Myocyte (in vitro differentiated cells): ENCODE measurements at regions not wholly inside any gene's neighbourhood (a gene's known extent, or its start where the extent isn't known, plus 50 kb on each side); places are given as distances from the start of the nearest gene placed in this dataset.

Experiments used
- DNase-seq: peaks from one replicate; pipeline ENCODE4 v3.0.0-alpha.2; 2012; ENCODE audit warnings: low read depth

DNA sequence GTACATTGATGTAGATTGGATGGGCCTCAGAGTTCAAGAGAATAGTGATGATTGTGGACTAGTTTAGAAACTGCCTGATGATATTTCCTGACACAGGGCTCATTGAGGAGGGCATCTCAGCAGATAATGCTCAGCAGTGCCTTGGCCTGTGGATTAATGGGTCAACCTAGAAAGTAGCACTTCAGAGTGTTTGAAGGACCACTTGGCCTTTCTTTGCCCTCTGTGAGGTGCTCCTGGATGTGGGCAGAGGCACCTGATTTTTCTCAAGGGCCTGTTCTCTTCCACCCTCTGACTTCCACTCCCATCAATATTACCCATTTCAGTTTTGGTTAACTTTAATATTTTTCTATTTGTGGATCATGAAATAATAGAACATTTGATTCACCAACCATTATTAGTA is 270.6 kb upstream of the BMP2 start:
- DNase-seq: no peak

DNA sequence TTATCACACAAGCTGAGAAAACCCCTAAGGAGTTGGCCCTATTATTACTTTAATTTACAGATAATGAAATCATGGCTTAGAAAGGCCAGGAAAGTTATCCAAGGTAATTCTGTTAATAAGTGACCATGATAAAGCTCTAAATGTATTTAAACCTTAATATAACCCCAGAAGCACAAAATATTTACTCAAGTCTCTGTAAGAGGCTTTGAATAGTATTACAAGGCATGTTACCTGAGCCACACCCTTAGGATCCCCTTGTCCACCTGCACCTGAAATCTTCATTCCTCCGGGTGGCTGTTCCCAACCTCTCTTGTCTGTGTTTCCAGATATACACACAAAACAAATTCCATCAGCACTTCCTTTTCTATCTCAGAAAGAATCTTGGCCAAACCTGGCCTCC is 271.6 kb upstream of the BMP2 start:
- DNase-seq: no peak

DNA sequence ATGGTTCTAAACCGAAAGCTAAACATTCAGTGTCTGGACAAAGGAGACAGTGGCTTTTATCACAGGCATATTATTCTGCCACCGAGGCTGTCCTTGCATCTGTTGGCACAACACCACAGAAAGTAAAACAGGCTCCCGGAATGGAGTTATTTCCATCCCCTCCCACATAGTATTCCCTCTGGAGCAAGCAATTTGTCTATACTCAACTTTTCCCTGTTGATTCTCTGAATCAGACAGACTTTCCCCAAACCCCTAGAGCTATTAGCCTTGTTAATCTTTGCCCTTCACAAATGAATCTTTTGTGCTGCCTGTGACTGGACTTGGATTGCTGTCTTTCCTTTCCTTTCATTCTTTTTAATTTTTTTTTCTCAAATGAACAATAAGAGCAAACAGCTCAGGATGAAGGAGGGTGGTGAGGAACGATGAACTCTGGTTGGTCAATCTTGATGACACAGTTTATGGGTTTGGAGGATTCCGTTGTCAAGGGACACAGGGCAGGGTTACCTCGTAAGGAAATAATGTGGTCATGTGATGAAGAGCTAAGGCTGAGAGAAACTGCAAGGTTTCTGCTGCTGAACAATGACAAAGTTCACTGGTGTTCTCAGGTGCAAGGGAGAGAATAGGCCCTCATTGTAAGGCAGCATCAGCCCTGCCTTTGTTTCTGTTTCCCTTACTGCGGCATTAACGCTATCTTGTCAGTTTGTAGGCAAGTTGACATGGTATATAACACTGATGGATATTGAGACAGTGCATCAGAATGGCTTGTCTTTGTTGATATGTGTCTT is 275.0 kb upstream of the BMP2 start:
- no peak for DNase-seq

DNA sequence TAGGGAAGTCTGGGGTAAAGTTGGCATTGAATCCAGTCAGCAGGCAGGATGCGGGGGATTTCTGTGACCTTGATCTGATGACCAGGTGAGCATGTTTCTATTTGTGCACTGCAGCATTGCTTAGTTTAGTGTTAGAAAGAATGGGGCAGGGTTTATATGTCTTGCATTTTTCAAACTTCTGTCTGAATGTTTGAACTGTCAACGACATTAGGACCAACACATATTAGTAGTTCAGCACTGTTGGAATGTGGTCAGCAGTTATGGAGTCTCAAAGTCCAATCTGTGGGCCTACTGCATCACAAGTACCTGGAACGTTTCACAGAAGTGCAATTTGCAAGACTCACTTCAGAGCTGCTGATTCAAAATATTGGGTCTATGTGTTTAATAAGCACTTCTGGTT is 276.6 kb upstream of the BMP2 start:
- no peak for DNase-seq

DNA sequence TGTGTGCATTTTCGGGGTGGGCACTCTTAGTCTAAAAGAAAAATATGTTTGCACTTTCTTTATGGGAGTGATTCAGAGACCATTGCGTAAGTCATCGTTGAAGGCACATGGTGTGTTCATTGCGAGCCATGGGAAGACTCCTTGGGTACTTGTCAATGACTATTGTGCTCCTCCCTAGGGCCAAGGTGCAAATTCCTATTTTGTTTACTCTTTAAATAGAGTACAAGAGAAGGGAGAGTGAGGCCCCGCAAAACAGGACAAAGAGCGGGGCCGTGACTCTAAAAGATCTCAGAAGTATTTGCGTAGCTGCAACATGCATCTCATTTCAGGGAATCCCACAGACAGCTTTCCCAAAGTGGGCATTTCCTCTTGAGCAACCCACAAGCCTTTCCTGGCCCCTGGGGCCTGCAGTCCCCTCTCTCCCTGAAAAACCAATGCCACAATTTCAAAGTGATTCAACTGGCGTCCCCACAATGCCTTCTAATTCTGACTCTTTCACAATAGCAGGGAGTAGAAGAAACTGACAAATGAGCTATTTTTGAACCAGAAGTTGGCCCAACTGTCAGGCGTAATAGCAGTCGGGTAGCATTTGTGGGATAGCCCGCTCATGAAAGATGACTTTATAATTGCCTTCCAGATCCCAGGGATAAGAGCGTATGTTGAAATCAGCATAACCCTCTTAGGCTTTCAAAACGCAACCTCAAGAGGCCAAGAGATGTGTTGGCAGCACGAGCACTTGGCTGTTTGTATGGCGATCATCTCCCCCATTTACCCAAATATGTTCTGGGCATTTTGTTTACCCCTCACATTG is 277.9 kb upstream of the BMP2 start:
- peak; percentile 3 for DNase-seq

- no peak for DNase-seq
Observed at GRCh38 chr20:6485351-6485750, 282.1 kb upstream of the BMP2 start.

- no peak for DNase-seq
Observed at GRCh38 chr20:6483727-6484126, 283.8 kb upstream of the BMP2 start.

- no peak for DNase-seq
Observed at GRCh38 chr20:6482486-6482885, 285.0 kb upstream of the BMP2 start.

DNA sequence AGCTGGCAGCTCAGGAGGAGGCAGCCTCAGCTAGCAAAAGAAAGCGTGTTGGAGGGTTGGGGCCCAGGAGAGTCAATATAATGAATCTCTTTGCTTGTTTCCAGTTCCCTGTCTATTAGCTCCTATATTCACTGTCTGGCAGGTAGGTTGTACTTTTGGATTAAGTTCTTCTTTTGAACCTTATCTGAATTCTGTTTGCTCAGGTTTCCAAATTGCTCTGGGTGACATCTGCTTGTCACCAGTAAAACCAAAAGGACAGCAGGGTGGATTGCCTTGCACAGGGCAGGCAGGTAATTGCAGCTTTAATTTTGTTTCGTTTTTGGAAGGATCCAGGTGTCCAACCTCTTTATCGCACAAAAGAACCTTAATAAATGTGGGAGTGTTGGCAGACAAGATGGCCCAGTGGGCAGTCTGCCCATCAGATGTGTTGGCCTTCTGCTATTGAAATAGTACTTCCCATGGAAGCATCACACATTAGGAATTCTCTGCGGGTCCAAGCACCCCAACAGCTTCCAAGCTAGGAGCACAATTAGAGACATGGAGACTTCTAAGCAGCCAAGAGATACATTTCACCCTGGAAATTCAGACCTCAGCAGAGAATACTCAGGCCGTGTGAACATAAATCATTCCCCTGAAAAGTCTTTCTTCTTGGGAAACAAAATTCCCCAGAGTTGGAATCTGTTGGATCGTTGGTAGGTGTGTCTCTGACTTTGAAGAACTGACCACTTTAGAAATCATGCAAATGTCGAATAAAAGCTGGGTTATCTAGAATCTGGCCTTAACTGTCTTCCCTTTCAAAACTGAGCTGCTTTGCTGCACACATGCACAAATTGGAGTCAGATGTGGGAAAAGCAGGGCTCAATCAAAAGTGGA is 286.9 kb upstream of the BMP2 start:
- DNase-seq: no peak

DNA sequence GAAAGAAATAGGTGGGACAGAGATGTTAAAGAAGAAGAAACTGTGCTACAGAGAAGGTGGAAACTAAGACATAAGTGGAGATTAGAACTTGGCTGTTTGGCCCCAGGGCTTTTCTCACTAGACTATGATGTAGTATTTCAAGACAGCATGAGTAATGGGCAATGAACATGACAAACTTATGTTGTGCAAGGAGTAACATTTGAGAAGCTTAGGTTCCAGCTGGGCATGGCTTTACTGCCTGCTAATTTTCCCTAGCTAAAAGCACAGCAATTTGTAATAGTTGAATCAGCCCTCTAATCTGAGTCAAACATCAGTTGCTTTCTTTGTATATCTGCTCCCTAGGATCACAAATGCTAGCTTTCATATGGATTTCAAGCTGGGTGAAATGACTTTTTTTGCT is 294.3 kb upstream of the BMP2 start:
- DNase-seq: no peak

DNA sequence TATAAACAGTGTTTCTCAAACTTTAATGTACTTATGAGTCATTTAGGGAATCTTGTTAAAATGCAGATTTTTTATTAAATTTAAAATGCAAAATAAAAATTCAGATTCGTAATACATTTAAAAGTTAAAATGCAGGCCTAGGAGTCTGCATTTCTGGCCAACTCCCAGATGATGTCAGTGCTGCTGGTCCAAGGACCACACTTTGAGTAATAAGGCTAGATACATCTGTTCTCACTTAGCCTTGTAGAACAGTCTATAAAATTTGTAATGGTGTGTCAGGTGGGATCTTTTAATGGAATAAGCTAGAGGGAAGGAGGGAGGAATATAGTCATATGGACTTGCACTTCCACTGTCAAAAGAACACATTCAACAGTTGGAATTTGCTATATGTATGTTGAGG is 295.6 kb upstream of the BMP2 start:
- no peak for DNase-seq

GRCh38 chr20:6471110-6471647 is 296.3 kb upstream of the BMP2 start:
- no peak for DNase-seq

DNA sequence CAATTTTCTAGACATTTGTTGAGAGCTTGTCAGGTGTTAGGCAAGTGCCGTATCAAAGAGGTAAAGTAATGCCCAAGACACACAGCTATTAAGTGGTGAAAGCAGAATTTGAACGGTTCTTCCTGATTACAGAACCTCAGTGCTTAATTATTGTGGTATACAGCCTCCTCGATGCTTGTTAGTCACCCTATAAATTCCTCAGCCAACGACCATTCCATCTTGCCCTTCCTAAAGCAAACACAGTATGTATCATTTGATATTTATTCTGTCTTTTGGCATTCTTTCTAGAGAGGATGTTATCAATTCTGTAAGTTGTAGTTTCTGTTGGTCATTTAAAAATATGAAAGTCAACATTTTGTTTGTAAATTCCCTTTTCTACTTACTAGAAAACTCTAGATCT is 297.8 kb upstream of the BMP2 start:
- no peak for DNase-seq

DNA sequence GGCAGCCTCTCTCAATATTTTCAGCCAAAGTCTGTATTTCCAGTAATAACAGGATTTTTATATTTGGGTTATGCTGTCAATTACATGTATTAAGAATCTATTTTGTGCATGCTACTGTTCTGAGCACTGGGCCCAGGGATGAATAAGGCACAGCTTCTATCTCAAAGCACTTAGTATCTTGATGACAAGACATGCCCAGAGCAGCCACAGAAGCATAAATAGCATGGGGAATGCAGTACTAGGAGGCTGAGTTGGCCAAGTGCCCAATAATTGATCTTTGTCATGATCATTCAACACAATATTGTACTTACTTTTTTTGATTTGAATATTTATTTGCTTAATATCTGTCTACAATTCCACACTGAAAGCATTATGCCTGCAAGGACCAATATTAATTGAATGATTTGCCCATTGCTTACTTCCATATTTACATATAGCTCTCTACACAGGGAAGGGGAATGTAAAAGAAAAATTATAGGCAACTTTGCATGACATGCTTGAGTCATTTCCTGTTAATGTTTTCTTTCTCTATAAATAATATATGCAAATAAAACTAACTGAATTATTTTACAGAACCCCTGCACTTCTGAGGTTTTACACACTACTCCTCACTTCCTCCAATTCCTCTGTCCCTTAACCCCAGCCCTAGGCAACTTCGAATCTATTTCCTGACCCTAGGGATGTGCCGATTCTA is 298.9 kb upstream of the BMP2 start:
- no peak for DNase-seq

DNA sequence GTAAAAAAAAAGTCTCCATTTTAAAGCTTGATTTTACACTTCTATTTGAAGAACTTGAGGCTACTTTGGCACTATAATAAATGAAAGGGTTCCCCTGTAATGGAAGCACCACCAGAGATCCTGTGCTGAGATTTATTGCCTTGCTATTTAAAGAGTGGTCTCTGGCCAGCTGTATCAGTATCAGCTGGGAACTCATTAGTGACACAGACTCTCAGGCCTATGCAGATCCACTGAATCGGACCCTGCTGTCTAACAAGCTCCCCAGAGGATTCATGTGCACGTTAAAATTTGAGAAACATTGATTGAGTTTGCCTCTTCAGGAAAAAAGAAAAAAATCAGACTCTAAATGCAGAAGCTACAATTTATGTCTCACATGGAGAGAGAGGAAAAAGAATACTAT is 299.9 kb upstream of the BMP2 start:
- no peak for DNase-seq

DNA sequence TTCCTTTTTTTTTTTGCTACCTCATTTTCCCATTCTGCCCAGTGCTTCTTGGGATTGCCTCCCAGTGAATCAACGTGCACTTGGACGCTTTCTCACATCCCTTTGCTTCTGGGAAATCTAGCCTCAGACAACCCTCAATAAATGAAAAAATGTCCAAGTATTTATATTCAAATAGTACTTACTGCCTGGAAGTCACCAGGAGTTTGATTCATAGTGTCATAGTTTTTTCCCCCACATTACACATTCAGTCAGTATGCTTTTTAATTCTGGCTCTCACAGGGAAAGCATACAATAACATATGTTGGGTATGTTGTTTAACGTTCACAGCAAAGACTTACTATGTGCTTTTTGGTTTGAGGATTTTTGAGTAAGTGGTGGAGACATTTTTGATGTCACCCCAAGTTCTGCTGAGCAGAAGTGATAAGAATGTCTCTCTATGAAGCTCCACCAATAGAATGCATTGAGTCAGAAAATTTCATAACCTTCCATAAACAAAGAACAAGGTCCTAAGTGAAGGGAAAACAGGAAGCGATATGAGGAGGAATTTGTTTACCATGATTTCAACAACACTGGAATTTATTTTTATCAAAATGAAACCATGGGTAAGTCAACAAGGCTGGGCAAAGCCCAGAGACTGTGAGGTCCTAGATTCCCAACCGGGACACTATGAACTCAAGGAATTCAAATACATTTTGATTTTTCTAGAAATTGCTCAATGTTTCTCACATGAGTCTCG is 301.2 kb upstream of the BMP2 start:
- no peak for DNase-seq

DNA sequence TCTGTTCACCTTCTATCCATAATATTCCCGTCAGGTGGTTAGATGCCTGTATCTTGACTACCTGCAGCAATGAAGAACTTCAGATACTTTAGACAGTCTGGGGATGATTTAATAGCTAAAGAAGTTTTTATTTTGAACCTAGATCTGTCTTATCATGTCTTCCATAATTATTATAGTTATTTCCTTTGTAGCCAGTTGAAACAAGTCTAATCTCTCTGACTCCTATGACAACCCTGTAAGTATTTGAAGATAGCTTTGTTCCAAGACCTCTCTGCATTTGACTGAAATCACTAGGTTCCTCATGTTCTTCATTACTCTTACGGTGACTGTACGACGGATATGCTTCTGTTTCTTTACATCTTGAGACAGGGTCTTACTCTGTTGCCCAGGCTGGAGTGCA is 316.6 kb upstream of the BMP2 start:
- DNase-seq: no peak

DNA sequence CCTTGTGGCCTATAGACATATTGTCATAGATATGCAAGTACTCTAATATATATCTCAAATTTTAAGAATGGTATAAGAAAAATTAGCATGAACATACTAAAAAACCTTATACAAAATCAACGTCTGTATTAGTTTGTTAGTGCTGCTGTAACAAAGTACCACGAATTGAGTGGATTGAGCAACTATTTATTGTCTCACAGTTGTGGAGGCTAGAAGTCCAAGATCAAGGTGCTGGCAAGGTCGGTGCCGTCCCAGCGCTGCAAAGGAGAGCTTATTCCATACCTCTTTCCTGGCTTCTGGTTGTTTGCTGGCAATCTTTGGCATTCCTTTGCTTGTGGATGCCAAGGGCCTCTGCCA is 317.6 kb upstream of the FERMT1 start:
- no peak for DNase-seq

GRCh38 chr20:6439737-6440442 is 317.1 kb upstream of the FERMT1 start:
- DNase-seq: no peak

DNA sequence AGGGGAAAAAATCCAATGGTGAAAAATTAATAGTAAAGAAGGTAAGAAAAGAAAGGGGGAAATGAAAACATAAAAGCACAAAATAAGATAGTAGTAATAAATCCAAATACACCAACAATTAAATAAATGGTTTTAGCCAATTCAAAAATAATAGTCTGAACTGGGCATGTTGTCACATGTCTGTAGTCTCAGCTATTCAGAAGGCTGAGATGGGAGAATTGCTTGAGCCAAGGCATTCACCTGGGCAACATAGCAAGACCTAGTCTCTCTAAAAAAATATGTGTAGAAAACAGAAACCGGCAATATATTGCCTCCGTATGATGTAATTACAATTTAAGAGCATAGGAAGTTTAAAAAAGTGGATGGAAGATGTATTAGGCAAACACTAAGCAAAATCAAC is 311.3 kb upstream of the FERMT1 start:
- DNase-seq: no peak
